ENCODE measurements at regions not wholly inside any gene's neighbourhood (a gene's known extent, or its start where the extent isn't known, plus 50 kb on each side); places are given as distances from the start of the nearest gene placed in this dataset.

- DNase-seq (ENCODE audit: low spot score) = no peak
These were observed 512.2 kb upstream of the ALCAM start for GRCh38 chr3:104854468-104854867.

- no peak for DNase-seq (ENCODE audit: low spot score)
These were observed 511.0 kb upstream of the ALCAM start for GRCh38 chr3:104855702-104856101.

DNA sequence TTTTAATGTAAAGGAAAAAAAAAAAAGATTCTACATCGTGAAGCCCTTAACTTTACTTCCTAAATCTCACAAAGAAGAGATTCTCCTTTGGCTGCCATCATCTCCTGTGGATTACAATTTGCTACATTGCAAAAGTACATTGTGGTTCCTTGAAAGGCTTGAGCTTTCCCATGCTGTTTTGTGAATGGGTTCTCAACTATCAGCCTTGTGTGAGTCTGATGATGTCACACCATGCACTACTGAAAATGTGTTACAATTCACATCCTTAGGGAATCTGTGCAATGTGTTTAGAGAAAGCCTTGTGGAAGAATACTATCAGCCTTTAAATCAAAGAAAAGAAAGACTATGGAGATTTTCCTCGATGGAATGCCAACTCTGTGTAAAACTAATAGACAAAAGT, 510.0 kb upstream of the ALCAM start:
- no peak for DNase-seq (ENCODE audit: low spot score)

DNA sequence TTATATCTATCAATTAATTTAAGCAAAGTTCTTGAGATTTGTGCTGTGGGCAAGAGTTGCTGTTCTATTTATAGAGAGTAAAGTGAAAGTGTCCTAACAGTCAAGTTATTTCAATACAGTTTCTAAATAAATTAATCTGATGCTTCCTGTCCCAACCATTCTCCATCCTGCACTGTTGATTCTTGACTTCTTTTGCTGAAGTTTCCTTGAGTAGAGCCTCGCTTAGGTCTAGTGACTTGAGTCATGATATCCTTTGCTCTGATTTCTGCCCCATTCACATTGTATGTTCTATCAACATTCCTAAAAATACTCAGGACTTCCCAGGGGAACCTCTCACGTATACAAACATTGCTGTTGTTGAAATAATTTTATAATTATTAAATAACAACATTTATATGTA, 498.4 kb upstream of the ALCAM start:
- no peak for DNase-seq (ENCODE audit: low spot score)

- no peak for DNase-seq (ENCODE audit: low spot score)
These were observed 496.4 kb upstream of the ALCAM start for GRCh38 chr3:104870276-104870675.

- DNase-seq (ENCODE audit: low spot score) = no peak
These were observed 493.4 kb upstream of the ALCAM start for GRCh38 chr3:104873331-104873730.

- no peak for DNase-seq (ENCODE audit: low spot score)
These were observed 488.3 kb upstream of the ALCAM start for GRCh38 chr3:104878395-104878794.

DNA sequence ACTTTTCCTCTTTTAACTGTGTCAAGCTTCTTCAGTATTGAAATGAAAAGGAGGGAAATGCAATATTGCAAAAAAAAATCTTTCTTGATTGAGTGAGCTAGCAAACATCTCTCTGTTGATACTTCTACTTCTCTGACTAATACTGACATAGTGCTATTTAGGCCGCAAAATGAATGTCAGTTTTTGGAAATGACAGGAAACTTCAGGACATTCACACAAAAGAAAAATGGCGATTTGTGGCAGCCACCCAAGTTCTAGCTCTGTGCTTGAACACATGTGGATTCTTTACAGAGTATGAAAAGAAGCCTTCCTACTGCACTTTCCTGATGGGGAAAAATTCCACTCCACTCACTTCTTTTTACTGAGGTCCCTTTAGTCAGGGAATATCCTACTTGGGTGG, 486.8 kb upstream of the ALCAM start:
- DNase-seq (ENCODE audit: low spot score) = no peak

DNA sequence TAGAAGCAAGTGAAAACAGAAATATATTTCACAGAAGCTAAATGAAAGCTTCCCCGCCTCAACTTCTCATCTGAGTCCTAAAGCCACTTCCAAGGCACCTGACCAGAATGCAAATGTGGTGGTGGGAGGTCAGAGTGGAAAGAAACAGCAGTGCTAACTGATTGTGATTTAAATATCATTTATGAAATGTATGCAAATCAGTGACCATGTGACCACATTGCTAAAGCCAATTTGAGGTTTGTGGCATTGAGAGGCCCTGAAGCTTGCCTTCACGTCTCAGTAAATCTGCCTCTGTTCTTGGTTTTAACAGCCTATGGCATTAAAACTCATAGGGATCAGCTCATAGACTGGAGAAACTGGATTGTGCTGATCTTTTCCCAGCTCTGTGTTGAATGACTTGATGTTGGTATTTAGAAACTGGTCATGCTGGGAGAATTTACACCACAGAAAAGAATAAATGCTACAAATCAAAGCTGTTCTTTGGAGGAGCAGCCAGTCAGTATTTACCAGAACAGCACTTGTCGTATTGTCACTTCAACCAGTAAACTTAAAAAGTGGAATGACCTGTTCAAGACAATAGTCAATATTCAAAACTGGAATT, 481.4 kb upstream of the ALCAM start:
- DNase-seq (ENCODE audit: low spot score) = no peak

DNA sequence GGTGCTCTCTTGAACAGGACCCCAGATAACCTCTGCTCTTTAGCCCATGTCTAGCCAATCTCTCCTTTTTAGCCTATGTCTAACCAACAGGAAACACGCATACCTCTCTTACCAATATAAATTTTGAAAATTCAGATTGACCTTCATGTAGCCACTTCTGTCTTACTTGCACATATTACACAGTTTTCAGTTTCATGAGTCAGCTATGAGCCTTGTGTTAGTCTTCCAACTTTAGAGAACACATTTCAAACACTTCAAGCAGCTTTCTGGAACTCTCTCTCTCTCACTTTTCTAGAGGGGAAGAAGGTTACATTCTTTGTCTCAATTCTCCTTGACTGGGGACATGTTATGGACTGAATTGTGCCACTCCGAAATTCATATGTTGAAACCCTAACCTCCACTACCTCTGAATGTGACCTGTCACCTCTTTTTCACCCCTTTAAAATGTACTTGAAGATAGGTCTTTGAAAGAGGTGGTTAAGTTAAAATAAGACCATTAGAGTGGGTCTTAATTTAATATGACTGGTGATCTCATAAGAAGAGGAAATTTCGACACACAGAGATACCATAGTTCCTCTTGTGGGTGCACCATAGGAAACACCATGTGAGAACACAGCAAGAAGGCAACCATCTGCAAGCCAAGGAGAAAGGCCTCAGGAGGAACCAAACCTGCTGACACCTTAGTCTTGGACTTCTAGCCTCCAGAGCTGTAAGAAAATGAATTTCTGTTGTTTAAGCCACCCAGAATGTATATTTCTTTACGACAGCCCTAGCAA, 480.3 kb upstream of the ALCAM start:
- no peak for DNase-seq (ENCODE audit: low spot score)

DNA sequence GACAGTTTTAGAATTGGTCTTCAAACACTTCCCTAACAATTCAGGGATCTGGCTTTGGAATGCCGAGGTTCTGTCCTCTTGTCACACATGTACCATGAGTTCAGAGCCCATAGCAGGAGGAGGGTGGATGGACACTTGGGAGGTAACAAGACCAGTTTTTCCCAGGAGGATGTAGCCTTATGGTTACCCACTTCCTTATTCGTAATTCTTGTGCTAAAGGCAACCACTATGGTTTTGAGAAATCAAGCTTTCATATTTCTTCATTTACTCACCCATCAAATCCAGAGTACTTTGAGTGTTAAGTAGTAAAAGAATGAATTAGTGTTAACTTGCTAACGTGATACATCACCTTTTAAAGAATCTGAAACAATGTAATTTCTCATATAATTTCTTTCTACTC, 479.6 kb upstream of the ALCAM start:
- DNase-seq (ENCODE audit: low spot score) = no peak

GRCh38 chr3:104887619-104888018, 479.1 kb upstream of the ALCAM start:
- DNase-seq (ENCODE audit: low spot score) = no peak

DNA sequence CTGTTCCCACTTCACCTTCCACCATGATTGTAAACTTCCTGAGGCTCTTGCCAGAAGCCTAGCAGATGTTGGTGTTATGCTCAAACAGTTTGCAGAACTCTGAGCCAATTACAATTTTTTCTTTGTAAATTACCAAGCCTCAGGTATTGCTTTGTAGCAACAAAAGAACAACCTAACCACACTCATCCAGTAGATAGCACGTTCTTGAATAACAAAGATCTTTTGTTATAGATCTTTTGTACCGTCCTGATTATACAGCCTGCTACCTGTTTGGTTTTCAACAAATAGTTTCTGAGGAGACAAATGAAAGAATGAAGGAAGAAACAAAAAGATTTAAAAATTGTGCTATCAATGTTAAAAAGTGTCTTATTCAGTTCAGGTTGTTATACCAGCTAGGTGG, 474.7 kb upstream of the ALCAM start:
- DNase-seq (ENCODE audit: low spot score) = no peak

GRCh38 chr3:104896624-104897023, 470.1 kb upstream of the ALCAM start:
- DNase-seq (ENCODE audit: low spot score) = no peak

- no peak for DNase-seq (ENCODE audit: low spot score)
These were observed 465.3 kb upstream of the ALCAM start for GRCh38 chr3:104901396-104901795.

- DNase-seq (ENCODE audit: low spot score) = no peak
These were observed 463.6 kb upstream of the ALCAM start for GRCh38 chr3:104903064-104903463.

DNA sequence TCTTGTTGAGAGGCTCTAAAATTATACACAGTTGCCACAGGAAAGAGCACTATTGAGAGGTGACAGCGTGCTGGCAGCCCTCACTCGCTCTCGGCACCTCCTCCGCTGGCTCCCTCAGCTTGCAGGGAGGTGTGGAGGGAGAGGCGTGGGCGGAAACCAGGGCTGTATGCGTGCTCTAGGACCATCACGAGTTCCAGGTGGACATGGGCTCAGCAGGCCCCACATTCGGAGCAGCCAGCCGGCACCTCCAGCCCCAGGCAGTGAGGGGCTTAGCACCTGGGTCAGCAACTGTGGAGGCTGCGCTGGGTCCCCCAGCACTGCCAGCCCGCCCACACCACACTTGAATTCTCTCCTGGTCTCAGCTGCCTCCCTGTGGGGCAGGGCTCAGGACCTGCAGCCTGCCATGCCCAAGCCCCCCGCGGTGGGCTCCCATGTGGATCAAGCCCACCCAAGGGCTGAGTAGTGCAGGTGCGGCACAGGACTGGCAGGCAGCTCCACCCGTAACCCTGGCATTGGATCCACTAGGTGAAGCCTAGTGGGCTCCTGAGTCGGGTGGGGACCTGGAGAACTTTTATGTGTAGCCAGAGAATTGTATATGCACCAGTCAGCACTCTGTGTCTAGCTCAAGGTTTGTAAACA, 460.6 kb upstream of the ALCAM start:
- DNase-seq (ENCODE audit: low spot score) = no peak

DNA sequence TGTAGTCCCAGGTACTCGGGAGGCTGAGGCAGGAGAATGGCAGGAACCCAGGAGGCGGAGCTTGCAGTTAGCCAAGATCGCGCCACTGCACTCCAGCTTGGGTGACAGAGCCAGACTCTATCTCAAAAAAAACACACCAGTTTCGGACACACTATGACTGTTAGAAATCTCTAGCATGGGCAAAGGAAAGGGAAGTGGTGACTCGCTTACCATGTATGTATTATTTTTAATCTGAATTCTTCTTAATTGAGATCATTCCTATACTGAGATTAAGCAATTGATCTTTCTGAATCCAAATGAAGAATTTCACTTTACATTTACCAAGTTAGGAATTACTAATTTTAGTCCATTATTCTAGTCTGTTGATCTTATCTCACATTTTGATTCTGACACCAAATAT, 459.2 kb upstream of the ALCAM start:
- no peak for DNase-seq (ENCODE audit: low spot score)

DNA sequence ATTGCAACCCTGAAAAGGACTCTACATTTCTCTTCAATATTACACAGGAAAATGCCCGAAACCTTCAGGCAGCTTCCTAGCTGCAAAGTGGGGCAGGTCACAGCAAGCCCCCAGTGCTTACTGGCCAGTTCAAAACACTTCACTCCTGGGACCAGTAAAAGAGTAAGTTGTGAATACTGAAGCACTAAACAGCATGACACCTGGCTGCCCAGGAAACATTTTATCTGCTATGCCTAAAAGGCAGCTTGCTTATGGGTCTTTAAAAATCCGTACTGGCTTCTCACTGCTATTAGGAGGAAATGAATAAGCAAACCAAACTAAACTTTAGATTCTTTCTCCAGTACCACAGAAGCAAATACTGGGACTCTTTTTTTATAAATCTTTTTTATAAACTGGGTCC, 457.9 kb upstream of the ALCAM start:
- no peak for DNase-seq (ENCODE audit: low spot score)

- no peak for DNase-seq (ENCODE audit: low spot score)
These were observed 457.5 kb upstream of the ALCAM start for GRCh38 chr3:104909198-104909597.

GRCh38 chr3:104909721-104910120, 457.0 kb upstream of the ALCAM start:
- DNase-seq (ENCODE audit: low spot score) = no peak

DNA sequence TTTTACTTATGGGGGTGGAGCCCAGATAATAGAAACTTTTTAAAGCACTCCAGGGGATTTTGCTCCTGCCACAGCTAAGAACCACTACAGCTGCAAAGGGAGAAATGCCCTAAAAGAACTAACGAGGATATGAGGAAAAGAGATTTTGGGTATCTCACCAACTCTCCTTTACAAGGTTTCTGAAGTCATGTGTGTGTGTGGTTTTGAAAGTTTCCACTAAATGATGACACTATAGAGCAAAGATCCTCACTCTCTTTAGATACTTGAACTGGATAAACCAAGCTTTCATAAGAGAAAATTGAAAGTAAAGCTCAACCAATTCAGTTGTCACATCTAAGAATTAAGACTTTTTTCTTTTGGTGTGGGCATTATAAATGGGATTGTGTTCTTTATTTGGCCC, 455.3 kb upstream of the ALCAM start:
- DNase-seq (ENCODE audit: low spot score) = no peak

GRCh38 chr3:104916971-104917370, 449.7 kb upstream of the ALCAM start:
- DNase-seq (ENCODE audit: low spot score) = no peak

GRCh38 chr3:104920512-104920911, 446.2 kb upstream of the ALCAM start:
- no peak for DNase-seq (ENCODE audit: low spot score)

All from LoVo (cell line).